GM21786 (cell line): ENCODE measurements at regions not wholly inside any gene's neighbourhood (a gene's known extent, or its start where the extent isn't known, plus 50 kb on each side); places are given as distances from the start of the nearest gene placed in this dataset.
"Not testable (repeated sequence)": the region's sequence is repeated elsewhere in the genome, so short reads cannot be mapped to it uniquely, and the experiment has no call there.

Source experiments
- ATAC-seq: cut with Tn5 transposase; IDR thresholded peaks from one replicate; pipeline ENCODE4 v1.9.1; 2021; ENCODE audit not compliant: unreplicated experiment

DNA sequence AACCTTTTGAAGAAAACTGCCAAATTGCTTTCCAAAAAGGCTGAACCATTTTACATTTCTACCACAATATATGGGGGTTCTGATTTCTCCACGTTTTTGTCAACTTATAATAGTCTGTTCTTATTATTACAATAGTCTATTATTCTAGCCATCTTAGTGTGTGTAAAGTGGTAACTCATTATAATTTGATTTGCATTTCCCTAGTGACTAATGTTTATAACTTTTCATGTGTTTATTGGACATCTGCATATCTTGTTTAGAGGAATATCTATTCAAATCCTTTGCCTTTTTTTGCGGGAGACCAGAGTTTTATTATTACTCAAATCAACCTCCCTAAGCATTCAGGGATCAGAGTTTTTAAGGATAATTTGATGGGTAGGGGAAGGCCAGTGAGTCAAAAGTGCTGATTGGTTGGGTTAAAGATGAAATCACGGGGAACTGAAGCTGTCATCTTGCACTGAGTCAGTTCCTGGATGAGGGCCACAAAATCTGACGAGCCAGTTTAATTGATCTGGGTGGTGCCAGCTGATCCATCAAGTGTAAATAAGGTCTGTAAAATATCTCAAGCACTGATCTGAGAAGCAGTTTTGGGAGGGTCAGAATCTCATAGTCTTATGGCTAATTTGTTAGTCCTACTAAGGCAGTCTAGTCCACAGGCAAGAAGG is 303.4 kb upstream of the NCKAP5 start:
- ATAC-seq, result no peak

DNA sequence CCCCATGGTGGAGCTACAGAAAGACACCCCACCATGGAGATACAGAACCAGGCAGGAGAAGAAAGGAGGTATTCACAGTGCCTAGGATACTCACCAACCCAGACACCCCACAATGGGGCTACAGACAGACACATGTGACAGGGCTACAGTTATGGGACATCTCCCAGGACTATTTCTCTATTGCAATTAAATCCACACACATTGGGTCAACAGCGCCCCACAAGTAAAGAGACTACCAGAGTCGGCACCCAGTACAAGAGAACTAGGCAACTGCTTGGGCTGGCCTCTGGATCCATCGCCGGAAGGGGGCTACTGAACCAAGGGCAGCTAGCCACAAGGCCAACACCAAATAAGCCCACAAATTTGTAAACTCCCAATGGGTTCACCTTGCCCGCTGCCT is 310.1 kb upstream of the NCKAP5 start:
- no peak for ATAC-seq

DNA sequence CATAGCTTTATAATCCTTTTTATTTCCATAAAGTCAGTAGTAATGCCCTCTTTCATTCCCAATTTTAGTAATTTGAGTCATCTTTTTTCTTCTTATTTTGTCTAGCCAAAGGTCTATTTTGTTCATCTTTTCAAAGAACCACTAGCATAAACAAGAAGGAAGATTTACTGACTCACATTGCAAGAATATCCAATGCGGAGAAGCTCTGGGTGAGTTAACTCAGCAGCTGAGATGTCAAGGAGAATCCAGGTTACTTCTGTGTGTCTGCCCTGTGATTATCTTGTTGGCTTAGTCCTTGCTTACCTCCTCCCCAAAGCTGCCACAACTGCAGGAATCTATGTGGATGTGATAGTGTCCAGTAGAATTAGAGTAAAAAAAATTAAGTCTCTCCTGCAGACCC is 311.4 kb upstream of the NCKAP5 start:
- no peak for ATAC-seq

- ATAC-seq, result not testable (repeated sequence)
Observed at GRCh38 chr2:133882159-133882558, 313.9 kb upstream of the NCKAP5 start.

- no peak for ATAC-seq
Observed at GRCh38 chr2:133884739-133885381, 316.6 kb upstream of the NCKAP5 start.

DNA sequence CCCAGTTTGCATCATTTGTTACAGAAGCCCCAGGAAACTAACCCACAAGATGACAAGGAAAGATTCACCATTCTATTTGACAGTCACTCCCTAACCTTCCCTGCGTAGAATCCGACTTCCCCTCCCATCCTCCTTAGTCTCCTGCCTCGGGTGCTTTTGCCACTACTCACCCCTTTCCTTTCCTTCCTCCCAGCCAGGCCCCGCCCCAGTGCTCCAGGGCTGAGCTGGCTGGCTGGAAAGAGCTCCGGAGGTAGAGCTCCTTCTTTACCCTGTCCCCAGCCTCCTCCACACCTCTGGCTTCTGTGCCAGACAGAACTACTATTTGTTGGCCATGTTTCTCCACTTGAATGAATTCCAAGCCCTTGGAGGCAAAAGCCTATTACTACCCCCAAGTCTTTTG is 317.6 kb upstream of the NCKAP5 start:
- no peak for ATAC-seq

DNA sequence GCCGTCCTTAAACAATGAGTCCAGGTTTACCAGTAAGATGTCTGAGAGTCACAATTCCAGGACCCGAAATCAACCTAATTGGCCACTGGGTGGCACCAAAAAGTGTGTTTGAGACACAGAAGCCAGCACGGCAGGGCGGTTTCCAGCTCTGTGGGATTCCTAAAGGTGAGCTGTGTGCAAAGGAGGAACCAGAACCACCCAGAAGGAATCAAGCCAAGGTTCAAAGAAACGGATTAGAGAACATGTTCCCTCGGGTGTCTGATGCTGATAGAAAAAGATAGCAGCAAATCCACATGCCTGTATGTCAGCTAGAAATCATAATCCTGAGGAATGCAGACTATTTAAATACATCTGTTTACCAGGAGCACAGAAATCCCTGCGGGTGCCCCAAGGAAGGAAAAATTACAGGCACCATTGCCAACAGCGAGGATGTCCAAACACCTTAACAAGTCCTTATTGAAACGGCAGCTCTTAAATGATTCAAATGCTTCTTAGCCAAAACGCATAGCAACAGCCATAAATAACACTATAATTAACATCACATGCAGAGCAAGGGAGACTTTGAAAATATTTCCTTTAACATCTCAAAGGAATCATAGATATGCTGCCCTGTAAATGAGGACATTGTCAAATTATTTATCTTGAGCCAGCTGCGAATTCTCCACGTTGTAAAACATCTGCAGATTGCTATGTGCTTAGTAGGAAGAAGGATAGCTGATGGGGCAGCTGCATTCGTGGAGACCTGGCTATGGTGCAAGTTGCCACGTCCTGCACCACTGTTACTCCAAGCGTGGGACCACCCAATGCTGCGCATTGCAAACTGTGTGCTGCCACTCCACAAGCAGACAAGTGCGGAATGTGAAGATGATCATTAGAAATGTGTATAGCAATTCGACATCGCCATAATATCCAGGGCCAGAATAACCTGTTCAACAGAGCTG is 318.7 kb upstream of the NCKAP5 start:
- ATAC-seq, result peak; percentile 85

DNA sequence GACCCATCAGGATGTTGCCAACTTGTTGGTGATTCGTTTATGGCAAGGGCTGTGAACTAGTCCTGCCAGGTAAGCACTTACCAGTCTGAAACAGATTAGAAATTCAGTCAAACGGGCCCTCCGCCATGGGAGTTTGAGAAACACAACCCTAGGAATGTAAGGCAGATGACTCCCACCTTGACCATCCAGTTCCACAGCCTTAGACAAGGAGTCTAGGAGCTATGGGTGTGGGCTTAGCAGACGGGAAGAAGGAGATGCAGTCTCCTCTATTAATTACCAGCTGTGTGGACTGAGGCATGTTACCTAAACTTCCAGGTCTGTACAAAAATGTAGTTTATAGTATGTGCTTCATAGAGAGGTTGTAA is 319.4 kb upstream of the NCKAP5 start:
- ATAC-seq, result no peak

GRCh38 chr2:133888107-133888506 is 319.8 kb upstream of the NCKAP5 start:
- no peak for ATAC-seq

- ATAC-seq, result no peak
Observed at GRCh38 chr2:133888621-133889219, 320.5 kb upstream of the NCKAP5 start.

DNA sequence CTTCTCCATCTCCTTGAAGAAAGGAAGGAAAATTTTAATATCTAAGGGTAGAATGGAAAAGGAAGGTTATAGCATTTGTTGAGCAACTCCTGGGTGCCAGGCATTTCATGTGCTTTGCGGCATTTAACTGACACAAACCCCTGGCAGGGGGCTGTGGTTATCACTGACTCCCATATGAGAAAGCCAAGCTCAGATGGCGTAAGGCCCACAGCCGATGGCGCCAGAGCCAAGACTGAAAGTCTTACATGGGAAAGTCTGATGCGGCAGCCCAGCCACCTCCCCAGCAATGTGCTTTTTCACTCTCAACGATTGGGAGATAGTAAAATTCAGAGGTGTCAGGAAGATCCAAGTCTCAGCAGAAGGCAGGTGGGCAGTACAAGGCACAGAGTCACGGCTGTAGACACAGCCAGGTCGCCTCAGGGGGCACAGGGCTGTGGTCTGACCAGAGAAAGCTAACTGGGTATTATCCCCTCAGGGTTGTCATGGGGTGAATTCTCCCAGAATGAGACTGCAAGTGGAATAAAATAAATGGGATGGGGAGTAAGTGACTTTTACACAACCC is 324.2 kb upstream of the NCKAP5 start:
- no peak for ATAC-seq

DNA sequence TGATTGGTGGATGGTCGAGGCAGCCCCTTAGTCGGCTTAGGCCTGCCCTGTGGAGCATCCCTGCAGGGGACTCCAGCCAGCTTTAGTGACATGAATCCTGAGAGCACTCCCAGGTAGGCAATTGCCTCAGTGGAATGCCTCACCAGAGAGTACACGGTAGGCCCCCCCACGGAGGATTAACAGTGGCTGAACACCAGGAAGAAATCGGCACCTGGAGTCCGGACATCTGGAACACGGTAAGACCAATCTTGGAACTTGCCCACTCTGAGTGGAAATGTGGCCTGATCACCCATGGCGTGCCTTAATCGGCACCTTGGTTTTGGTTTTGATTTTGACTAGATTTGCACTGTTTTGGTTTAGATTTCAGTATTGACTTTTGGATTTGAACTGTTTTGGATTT is 326.2 kb upstream of the NCKAP5 start:
- no peak for ATAC-seq

DNA sequence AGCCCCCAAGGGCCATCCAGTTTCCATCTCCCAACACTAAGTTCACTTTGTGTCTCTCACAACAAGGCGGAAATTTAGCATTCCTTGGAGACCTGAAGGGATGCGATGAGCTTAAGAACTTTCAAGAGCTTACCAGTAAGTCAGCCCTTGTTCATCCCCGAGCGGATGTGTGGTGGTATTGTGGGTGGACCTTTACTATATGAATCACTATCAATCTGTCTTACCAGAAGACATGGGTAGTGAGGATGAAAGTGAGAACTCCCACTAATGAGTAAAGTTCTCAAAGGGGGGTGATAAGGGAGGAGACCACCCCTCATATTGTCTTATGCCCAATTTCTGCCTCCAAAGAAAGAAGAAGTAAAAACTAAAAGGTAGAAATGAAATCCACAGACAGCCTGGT is 329.6 kb upstream of the NCKAP5 start:
- ATAC-seq, result not testable (repeated sequence)

DNA sequence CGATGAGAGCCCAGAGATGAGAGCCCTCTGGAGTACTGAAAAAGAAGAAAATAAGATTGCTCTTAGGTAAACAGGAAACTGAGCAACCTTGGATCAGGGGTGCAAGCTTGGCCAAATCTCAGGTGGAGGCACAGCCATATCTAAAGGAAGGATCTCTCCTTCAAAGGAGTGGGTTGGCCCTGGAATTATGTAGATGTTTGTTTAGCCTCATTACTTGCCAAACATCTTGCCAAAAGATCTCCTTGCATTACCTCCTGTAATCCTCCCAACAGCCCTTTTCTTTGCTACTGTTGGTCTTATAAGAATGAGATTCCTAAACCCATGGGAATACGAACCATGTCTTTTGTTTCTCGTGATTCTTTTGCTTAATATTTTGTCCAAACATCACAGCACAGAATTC is 332.6 kb upstream of the NCKAP5 start:
- no peak for ATAC-seq

DNA sequence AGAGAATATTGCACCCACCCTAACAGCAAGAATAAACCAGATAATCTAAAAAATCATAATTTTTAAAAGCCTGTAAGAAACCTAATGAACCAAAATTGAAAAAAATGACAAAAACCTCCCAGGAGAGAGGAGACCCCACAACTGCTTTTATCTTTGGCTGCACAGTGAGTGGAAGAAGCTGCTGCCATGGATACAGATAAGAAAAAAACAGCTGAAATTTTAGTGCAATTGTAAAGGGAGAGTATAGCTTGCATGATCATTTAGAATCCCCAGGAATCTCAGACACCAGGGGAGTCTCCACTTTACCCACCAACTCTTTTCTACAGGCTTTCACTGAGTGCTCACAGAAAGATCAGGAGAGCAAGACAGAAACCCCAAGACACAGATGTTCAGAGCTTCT is 338.1 kb upstream of the NCKAP5 start:
- no peak for ATAC-seq

DNA sequence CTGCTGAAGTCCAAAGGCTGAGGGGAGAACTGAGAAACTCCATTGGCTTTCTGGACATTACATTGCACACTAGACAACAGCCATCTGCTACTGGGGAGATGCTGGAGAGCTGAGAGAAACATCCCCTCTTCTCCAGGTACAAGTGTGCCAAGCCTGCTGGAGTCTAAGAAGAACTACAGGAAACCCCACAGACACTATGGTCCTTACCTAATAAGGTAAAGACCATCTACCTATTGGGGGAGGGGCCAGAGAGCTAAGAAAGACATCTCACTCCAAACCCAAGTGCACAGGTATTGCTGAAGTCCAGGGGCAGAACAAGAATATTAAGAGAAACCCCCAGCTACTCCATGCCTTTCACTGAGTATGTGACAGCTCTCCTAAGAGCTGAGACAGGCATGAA is 338.7 kb upstream of the NCKAP5 start:
- no peak for ATAC-seq

GRCh38 chr2:133908171-133908570 is 339.9 kb upstream of the NCKAP5 start:
- ATAC-seq, result no peak

DNA sequence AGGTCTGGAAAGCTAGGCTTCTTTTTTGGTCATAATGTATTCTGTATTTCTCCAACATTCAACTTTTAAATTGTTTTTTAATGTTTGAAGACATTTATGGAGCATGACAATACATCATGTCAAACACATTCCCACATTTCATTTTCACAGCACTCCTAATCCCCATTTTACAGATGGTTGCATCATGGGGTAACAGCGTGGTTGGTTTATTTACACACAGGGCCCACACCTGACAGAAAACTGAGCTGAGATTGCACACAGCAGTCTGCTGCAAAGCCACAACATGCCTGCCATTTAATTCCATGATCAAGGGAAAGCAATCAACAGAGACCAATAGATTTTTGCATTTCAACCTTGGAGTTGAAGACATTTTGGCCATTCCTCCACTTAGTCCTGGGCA is 335.7 kb upstream of the MGAT5 start:
- ATAC-seq, result no peak

GRCh38 chr2:133919285-133919684 is 334.6 kb upstream of the MGAT5 start:
- no peak for ATAC-seq

DNA sequence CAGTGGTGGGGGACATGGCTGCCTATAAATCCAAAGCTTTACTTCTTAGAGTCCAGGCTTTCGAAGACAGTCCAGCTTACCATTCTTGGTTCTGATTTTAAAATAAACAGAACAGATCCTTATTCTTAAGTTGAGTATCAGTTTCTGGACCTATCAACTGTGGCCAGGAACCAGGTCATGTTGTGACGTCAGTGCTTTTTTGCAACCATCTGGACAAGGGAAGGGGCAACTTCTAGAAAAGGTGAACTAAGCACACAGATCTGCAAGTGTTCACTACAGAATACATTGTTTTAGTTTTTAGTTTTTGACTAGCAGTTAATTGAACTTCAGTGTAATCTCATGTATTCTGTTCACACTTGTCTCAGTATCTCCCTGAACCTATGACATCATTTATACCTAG is 326.0 kb upstream of the MGAT5 start:
- ATAC-seq, result no peak

DNA sequence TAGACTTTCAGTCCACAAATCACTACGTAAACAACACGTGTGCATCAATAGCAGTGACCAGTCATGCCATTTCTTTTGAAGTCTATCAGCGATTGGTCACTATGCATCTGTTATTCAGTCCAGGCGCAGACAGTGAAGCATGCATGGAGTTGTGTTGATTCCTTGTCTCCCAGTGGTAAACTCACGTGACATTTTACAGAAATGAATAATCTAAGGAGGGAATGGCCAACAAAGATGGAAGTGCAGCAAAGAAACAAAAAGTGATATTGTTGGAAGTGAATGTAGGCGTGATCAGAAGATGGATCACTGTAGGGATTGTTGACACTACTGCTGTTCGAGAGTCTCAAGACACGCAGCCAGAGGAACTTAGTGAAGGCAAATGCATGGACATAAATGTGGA is 317.8 kb upstream of the MGAT5 start:
- no peak for ATAC-seq
